HG03066 (cell line): ENCODE measurements at regions not wholly inside any gene's neighbourhood (a gene's known extent, or its start where the extent isn't known, plus 50 kb on each side); places are given as distances from the start of the nearest gene placed in this dataset.

Experiments used
- ATAC-seq: cut with Tn5 transposase; IDR thresholded peaks from one replicate; pipeline ENCODE4 v1.9.1; 2021; ENCODE audit warnings: low read depth; ENCODE audit not compliant: unreplicated experiment

GRCh38 chr5:44868541-44868940, 59.8 kb downstream of the MRPS30 start:
- no peak for ATAC-seq

GRCh38 chr5:44869928-44870327, 61.2 kb downstream of the MRPS30 start:
- ATAC-seq, result no peak

- ATAC-seq, result no peak
Observed at GRCh38 chr5:44870430-44870829, 61.7 kb downstream of the MRPS30 start.

- no peak for ATAC-seq
Observed at GRCh38 chr5:44871401-44871800, 62.7 kb downstream of the MRPS30 start.

GRCh38 chr5:44875661-44876605, 67.2 kb downstream of the MRPS30 start:
- ATAC-seq, result peak; percentile 99

GRCh38 chr5:44881266-44881665, 72.5 kb downstream of the MRPS30 start:
- ATAC-seq, result no peak

GRCh38 chr5:44884036-44884435, 75.3 kb downstream of the MRPS30 start:
- no peak for ATAC-seq

GRCh38 chr5:44885903-44886302, 77.2 kb downstream of the MRPS30 start:
- ATAC-seq, result peak; percentile 95

- ATAC-seq, result no peak
Observed at GRCh38 chr5:44887722-44888121, 79.0 kb downstream of the MRPS30 start.

GRCh38 chr5:44888435-44888834, 79.7 kb downstream of the MRPS30 start:
- no peak for ATAC-seq

- no peak for ATAC-seq
Observed at GRCh38 chr5:44891116-44891515, 82.4 kb downstream of the MRPS30 start.

GRCh38 chr5:44900273-44900954, 91.7 kb downstream of the MRPS30 start:
- no peak for ATAC-seq

GRCh38 chr5:44907396-44907795, 98.6 kb downstream of the MRPS30 start:
- ATAC-seq, result no peak

- ATAC-seq, result no peak
Observed at GRCh38 chr5:44909004-44909403, 100.3 kb downstream of the MRPS30 start.

GRCh38 chr5:44911501-44911900, 102.8 kb downstream of the MRPS30 start:
- ATAC-seq, result no peak

- no peak for ATAC-seq
Observed at GRCh38 chr5:44914221-44914620, 105.5 kb downstream of the MRPS30 start.

- no peak for ATAC-seq
Observed at GRCh38 chr5:44919560-44919959, 110.8 kb downstream of the MRPS30 start.

- no peak for ATAC-seq
Observed at GRCh38 chr5:44927115-44927733, 118.5 kb downstream of the MRPS30 start.

- peak; percentile 96 for ATAC-seq
Observed at GRCh38 chr5:44932922-44933585, 124.3 kb downstream of the MRPS30 start.

- no peak for ATAC-seq
Observed at GRCh38 chr5:44933686-44934085, 124.9 kb downstream of the MRPS30 start.

- ATAC-seq, result no peak
Observed at GRCh38 chr5:44935262-44935661, 126.5 kb downstream of the MRPS30 start.
